CD14-positive monocyte (primary cell): ENCODE measurements at regions not wholly inside any gene's neighbourhood (a gene's known extent, or its start where the extent isn't known, plus 50 kb on each side); places are given as distances from the start of the nearest gene placed in this dataset.

Experiments
- DNase-seq, 3 donors: peaks; one replicate each; pipeline ENCODE4 v3.0.0-alpha.2; 2011 to 2022
- H2AFZ ChIP-seq: 2 replicates; pipeline ENCODE4 v1.6.0; 2012; ENCODE audit warnings: mild to moderate bottlenecking, low read depth, low read length, inconsistent platforms; ENCODE audit not compliant: insufficient read depth, poor library complexity, severe bottlenecking
- H3K27ac ChIP-seq, 2 donors: 1 replicate in 1 of 2; 2 replicates in 1 of 2; pipeline ENCODE4 v1.5.1; 2012 to 2013; ENCODE audit warnings: low read length in 2 of 2, control low read depth in 1 of 2, inconsistent platforms in 1 of 2, low read depth in 1 of 2, mild to moderate bottlenecking in 1 of 2
- H3K27me3 ChIP-seq, 2 donors: one replicate each; pipeline versions ENCODE4 v1.6.0 to v1.6.1; 2011 to 2013; ENCODE audit warnings: low read length in 2 of 2; ENCODE audit not compliant: control insufficient read depth in 2 of 2, insufficient read depth in 2 of 2
- H3K36me3 ChIP-seq, 2 donors: replicated peaks in 1 of 2; 1 replicate in 1 of 2; 2 replicates in 1 of 2; pipeline versions ENCODE4 v1.5.1 to v1.6.1; 2012 to 2013; ENCODE audit warnings: low read length in 2 of 2, control low read depth in 1 of 2, inconsistent platforms in 1 of 2, mild to moderate bottlenecking in 1 of 2; ENCODE audit not compliant: insufficient read depth in 2 of 2, control insufficient read depth in 1 of 2
- H3K4me1 ChIP-seq, 2 donors: 1 replicate in 1 of 2; 2 replicates in 1 of 2; pipeline versions ENCODE4 v1.5.1 to v1.6.1; 2012 to 2013; ENCODE audit warnings: low read length in 2 of 2, control low read depth in 1 of 2, inconsistent platforms in 1 of 2, mild to moderate bottlenecking in 1 of 2, moderate library complexity in 1 of 2; ENCODE audit not compliant: insufficient read depth in 2 of 2, control insufficient read depth in 1 of 2
- H3K4me2 ChIP-seq: replicated peaks from 2 replicates; pipeline ENCODE3; 2012; ENCODE audit warnings: low read length, moderate library complexity, mild to moderate bottlenecking; ENCODE audit not compliant: poor library complexity, severe bottlenecking; ENCODE audit errors: extremely low read depth
- H3K4me3 ChIP-seq, 3 experiments: fragments of 200-600 bp in 1 of 3; sonication (generic) in 1 of 3; replicated peaks in 1 of 3; 1 replicate in 2 of 3; 2 replicates in 1 of 3; pipeline ENCODE4 v1.5.1; 2011 to 2013; ENCODE audit warnings: low read length in 3 of 3, mild to moderate bottlenecking in 3 of 3, control low read depth in 2 of 3, low read depth in 2 of 3, inconsistent platforms in 1 of 3, moderate library complexity in 1 of 3
- H3K79me2 ChIP-seq: 2 replicates; pipeline ENCODE4 v1.6.0; 2012; ENCODE audit warnings: mild to moderate bottlenecking, control low read depth, inconsistent platforms, low read length, moderate library complexity; ENCODE audit not compliant: insufficient read depth
- H3K9ac ChIP-seq: 2 replicates; pipeline ENCODE4 v1.6.0; 2017; ENCODE audit warnings: low read length, mild to moderate bottlenecking; ENCODE audit not compliant: insufficient read depth, poor library complexity, severe bottlenecking
- H3K9me3 ChIP-seq, 2 donors: replicated peaks in 1 of 2; 1 replicate in 1 of 2; 2 replicates in 1 of 2; pipeline versions ENCODE4 v1.5.1 to v1.6.1; 2012 to 2013; ENCODE audit warnings: low read length in 2 of 2, control low read depth in 1 of 2; ENCODE audit not compliant: control insufficient read depth in 1 of 2, insufficient read depth in 1 of 2
- H4K20me1 ChIP-seq: 2 replicates; pipeline ENCODE4 v1.6.0; 2012; ENCODE audit warnings: mild to moderate bottlenecking, low read length, control low read depth, moderate library complexity; ENCODE audit not compliant: insufficient read depth
- H3K27ac Mint-ChIP-seq, 7 donors: one replicate each; pipeline ENCODE4 v1.8.0; 2020; ENCODE audit warnings: mild to moderate bottlenecking in 7 of 7, mixed read lengths in 7 of 7, moderate library complexity in 6 of 7, inconsistent platforms in 2 of 7
- H3K27me3 Mint-ChIP-seq, 3 donors: one replicate each; pipeline ENCODE4 v1.8.0; 2021 to 2022; ENCODE audit warnings: low read depth in 3 of 3, mild to moderate bottlenecking in 3 of 3, mixed read lengths in 3 of 3, moderate library complexity in 3 of 3, inconsistent platforms in 1 of 3
- H3K36me3 Mint-ChIP-seq, 2 donors: one replicate each; pipeline ENCODE4 v1.8.0; 2020; ENCODE audit warnings: mixed read lengths in 2 of 2, inconsistent platforms in 1 of 2, mild to moderate bottlenecking in 1 of 2
- H3K4me1 Mint-ChIP-seq: one replicate; pipeline ENCODE4 v1.8.0; 2020; ENCODE audit warnings: mild to moderate bottlenecking, mixed read lengths
- H3K4me3 Mint-ChIP-seq, 2 donors: one replicate each; pipeline ENCODE4 v1.8.0; 2020; ENCODE audit warnings: mild to moderate bottlenecking in 2 of 2, mixed read lengths in 2 of 2, moderate library complexity in 1 of 2
- H3K9me3 Mint-ChIP-seq, 7 donors: one replicate each; pipeline ENCODE4 v1.8.0; 2020 to 2022; ENCODE audit warnings: mixed read lengths in 7 of 7, mild to moderate bottlenecking in 6 of 7, moderate library complexity in 6 of 7, inconsistent platforms in 2 of 7
- WGBS: methylation state at CpG from one replicate; pipeline ENCODE4 v1.1.5; 2013; ENCODE audit warnings: missing lambda C conversion rate; ENCODE audit not compliant: insufficient coverage; 5-methylcytosine and 5-hydroxymethylcytosine counted together
- intact Hi-C, 2 donors: fragments of 100-400 bp; cut with micrococcal nuclease; formaldehyde crosslinking; loops; one replicate each; pipeline versions ENCODE4 v1.15.0 to v1.15.1; 2023
- TF ChIP-seq, protein P1 (sequence below): fragments of 200-600 bp; IDR thresholded peaks from one replicate; pipeline ENCODE4 v1.8.0; 2022; ENCODE audit warnings: antibody characterized with exemption, mild to moderate bottlenecking

DNA sequence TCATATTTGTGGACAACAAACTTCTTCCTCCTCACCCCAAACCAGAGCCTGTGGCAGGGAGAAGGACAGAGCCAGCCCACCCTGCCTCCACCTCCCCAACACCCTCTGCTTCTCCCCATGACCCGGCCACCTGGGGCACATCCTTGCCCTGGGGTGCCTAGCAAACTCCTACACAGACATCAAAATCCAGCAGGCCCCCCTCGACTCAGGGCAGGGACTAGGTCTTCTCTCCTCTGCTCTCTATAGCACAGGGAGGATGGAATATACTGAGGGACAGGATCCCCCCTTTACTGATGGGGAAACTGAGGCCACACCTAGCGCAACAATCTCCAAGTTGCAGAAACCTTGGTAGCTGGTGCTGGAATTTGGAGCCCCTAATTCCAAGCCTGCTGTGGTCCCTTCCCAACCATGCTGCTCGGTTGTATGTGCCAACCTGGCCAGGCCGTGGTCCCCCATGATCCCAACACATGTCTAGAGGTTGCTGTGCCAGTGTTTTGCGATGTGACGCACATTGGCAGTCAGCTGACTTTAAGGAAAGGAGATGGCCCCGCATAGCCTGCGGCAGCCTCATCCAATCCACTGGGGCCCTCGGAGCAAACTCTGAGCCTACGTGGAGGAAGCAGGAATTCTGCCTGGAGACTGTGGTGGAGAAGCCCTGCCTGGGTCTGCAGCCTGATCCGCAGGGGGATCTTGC, 53.9 kb upstream of the ADRA2C start:
- no peak overlapping the region for H3K27ac ChIP-seq
- peaks cover 11% of the 10 kb centered on the region in 2 donors for H3K4me1 ChIP-seq
- no peaks in the 10 kb centered on the region for H3K36me3 ChIP-seq
- no peaks in the 10 kb centered on the region for H4K20me1 ChIP-seq
- H3K9me3 Mint-ChIP-seq = no peaks in the 10 kb centered on the region
- no peak overlapping the region for H3K4me3 ChIP-seq
- H3K4me3 Mint-ChIP-seq = no peak overlapping the region
- WGBS = 89% methylated on average over 7 of the region's 12 CpGs
- intact Hi-C loops = no loop called here
- no peak overlapping the region for H2AFZ ChIP-seq
- H3K79me2 ChIP-seq = no peaks in the 10 kb centered on the region
- peaks cover 11% of the 10 kb centered on the region for H3K4me1 Mint-ChIP-seq
- H3K27me3 ChIP-seq = no peaks in the 10 kb centered on the region
- no peak overlapping the region for H3K9ac ChIP-seq
- no peak for DNase-seq
- no peak overlapping the region for H3K4me2 ChIP-seq
- H3K27ac Mint-ChIP-seq = no peak overlapping the region
- peaks cover 3 to 9% (median 3%) of the 10 kb centered on the region in 3 donors for H3K27me3 Mint-ChIP-seq
- TF ChIP-seq, protein P1, sequence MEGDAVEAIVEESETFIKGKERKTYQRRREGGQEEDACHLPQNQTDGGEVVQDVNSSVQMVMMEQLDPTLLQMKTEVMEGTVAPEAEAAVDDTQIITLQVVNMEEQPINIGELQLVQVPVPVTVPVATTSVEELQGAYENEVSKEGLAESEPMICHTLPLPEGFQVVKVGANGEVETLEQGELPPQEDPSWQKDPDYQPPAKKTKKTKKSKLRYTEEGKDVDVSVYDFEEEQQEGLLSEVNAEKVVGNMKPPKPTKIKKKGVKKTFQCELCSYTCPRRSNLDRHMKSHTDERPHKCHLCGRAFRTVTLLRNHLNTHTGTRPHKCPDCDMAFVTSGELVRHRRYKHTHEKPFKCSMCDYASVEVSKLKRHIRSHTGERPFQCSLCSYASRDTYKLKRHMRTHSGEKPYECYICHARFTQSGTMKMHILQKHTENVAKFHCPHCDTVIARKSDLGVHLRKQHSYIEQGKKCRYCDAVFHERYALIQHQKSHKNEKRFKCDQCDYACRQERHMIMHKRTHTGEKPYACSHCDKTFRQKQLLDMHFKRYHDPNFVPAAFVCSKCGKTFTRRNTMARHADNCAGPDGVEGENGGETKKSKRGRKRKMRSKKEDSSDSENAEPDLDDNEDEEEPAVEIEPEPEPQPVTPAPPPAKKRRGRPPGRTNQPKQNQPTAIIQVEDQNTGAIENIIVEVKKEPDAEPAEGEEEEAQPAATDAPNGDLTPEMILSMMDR = no peak
- no peaks in the 10 kb centered on the region for H3K36me3 Mint-ChIP-seq
- no peaks in the 10 kb centered on the region for H3K9me3 ChIP-seq

DNA sequence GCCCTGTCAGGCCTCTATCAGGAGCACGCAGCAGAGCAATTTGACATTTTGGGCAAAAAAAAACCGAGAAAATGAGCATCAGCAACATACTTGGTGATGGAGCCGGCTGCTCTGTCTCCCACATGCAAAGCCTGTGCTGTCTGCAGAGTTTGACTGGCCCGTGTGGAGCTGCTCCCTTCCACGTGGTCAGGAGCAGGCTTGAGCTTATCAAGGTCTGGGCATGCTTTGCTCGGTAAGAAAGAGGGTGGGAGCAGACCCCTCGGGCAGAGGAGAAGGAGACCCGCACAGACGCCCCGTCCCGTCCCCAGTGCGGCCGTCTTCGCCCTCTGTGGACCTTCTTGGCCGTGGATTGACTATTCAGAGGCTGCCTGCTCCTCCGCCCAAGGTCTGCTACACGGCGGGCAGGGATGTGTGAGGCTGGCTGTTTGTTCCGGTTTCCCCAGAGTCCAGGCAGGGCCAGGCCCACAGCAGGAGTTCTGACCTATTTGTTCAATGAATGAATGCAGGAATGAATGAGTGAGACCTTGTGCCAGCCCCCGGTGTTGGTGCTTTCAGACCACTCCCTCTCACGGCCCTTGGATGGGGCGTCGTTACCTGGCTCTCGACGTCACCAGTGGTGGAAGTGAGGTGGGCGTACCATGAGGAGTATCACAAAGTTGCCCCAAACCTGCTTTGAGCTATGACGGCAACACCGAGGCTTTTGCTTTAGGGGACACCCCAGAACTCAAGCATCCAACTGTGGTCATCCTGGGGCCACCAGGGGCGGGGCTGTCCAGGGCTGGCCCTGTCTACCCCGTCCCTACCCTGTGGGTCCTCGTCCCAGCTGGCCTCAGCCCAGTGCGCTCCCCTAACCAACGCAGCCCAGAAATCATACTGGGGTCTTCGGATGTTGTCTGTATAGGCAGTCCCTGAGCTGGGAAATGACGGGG, 54.7 kb upstream of the ADRA2C start:
- Histone ChIP-seq H3K4me3 (no peak overlapping the region), H3K36me3 (no peaks in the 10 kb centered on the region), H3K79me2 (no peaks in the 10 kb centered on the region), H3K27me3 (no peaks in the 10 kb centered on the region), H4K20me1 (no peaks in the 10 kb centered on the region), H3K27ac (no peak overlapping the region), H3K9ac (no peak overlapping the region), H2AFZ (no peak overlapping the region), H3K4me2 (no peak overlapping the region), H3K4me1 (peaks cover 16% of the 10 kb centered on the region in 2 donors), H3K9me3 (no peaks in the 10 kb centered on the region)
- intact Hi-C loops = no loop called here
- 82% methylated on average over 26 of the region's 35 CpGs for WGBS
- Mint-ChIP-seq H3K4me1 (peaks cover 13% of the 10 kb centered on the region), H3K27me3 (peaks cover 0 to 9% (median 3%) of the 10 kb centered on the region in 3 donors), H3K27ac (no peak overlapping the region), H3K36me3 (no peaks in the 10 kb centered on the region), H3K4me3 (no peak overlapping the region), H3K9me3 (no peaks in the 10 kb centered on the region)
- DNase-seq = no peak
- TF ChIP-seq, protein P1 = no peak
